ENCODE measurements at regions not wholly inside any gene's neighbourhood (a gene's known extent, or its start where the extent isn't known, plus 50 kb on each side); places are given as distances from the start of the nearest gene placed in this dataset.

DNA sequence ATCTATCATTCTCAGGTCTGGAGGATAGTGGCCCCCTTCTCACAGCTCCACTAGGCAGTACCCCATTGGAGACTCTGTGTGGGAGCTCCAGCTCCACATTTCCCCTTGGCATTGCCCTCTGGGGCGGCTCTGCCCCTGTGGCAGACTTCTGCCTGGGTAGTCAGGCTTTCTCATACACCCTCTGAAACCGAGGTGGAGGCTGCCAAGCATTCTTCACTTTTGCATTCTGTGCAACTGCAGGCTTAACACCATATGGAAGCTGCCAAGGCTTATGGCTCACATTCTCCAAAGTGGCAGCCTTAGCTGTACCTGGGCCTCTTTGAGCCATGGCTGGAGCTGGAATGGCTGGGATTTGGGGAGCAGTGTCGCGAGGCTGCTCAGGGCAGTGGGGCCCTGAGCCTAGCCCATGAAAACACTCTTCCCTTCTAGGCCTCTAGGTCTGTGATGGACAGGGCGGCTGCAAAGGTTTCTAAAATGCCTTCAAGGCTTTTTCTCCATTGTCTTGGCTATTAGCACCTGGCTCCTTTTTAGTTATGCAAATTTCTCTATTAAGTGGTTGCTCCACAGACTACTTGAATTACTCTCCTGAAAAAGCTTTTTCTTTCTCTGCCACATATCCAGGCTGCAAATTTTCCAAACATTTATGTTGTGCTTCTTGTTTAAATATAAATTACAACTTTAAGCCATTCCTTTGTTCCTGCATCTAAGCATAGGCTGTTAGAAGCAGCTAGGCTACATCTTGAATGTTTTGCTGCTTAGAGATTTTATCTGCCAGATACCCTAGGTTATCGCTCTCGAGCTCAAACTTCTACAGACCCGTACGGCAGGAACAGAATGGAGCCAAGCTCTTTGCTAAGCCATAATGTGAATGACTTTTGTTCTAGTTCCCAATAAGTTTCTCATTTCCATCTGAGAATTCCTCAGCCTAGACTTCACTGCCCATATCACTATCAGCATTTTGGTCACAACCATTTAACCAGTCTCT is 206.5 kb downstream of the CPS1 start (continued):
- peak; percentile 61 for TF ChIP-seq CHD7 (IDR thresholded peaks at IDR 0.05; ENCODE audit: insufficient replicate concordance, low read length)
